ENCODE measurements at regions not wholly inside any gene's neighbourhood (a gene's known extent, or its start where the extent isn't known, plus 50 kb on each side); places are given as distances from the start of the nearest gene placed in this dataset.
A peak's percentile ranks its signal among the peaks of the same experiment; 100 is the strongest.

DNA sequence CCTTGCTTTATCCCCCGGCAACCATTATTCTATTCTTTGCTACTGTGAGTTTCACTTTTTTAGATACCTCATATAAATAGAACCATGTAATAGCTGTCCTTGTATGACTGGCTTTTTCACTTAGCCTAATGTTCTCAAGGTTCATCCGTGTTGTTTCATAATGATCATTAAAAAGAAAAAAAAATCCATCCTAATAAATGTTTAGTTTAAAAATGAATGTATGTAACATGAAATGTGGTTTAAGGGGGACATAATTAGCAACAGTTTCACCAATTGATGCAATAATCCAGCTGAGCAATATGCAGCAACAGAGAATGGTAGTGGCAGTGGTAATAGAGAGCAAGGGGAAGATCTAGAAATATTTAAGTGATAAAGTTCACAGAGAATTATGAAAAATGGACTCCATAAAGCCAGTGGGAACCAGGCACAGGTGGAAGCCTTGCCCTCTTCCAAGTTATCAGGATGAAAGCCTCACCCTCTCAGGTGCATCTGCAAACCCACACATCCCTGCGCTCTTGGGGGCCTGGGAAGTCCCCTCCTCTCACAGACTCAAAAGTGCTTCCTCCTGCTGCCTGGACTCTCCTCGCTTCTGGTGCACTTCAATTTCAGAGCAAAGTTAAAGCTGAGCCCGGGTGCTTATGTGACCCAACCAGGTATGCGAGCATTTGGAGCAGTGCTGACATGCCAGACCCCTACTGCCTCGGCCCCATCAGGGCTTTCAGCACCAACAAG is 1403.3 kb upstream of the SLC39A10 start:
- DNase-seq (ENCODE audit: low read depth in 2 of 3, low spot score in 2 of 3) = no peak

DNA sequence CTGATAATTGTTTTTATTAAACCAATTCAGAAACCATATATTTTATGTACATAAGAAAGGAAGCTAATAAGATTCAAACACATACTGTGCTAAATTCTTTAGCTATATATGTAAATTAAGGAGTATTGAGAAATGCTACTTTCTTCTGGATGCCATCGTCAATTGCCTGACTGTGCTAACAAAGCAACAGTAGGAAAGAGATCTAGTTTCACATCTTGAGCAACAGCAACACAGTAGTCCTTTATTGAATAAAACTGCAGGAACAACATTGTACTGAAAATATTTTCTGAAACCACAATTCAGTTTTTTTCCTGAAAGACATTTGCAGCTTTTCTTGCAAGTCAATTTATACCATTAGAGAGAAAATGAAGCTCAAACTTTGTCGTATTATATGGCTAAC is 1404.9 kb upstream of the SLC39A10 start:
- DNase-seq (ENCODE audit: low read depth in 2 of 3, low spot score in 2 of 3) = no peak

DNA sequence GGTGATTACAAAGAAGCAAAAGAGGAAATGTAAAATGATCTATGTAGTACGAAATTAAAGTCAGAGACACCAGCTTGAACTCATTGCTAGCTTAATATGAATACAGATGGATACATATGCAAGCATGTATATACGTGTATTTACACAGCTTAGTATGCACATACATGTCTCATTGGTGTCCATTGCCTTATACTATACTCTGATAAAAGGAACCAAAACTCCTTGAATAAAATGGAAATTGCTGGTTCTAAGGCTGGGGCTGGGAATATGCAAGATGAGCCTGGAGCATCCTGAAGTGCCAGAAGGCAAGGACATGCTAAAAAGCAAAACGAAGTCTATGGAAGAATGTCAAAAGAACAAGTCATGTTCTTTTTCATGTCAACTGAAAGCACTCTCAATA is 1424.4 kb upstream of the SLC39A10 start:
- DNase-seq (ENCODE audit: low read depth in 2 of 3, low spot score in 2 of 3) = no peak

DNA sequence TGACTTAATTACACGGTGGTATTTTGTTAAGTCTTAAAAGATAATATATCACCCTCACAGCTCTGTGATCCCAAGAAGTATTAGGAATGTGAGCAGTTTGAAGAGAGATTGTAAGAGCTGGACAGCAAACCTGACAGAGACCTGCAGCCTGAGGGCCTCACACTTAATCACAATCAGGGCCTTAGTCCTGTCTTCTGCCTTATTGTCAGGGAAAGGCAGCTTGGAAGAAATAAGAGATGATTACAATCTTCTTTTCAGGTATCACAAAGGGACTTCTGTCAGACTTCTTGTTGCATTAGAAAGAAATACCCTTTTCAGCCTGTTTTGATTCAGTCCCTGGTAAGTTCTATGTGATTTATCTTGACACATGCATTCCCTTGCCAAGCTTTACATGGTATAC is 1433.8 kb upstream of the SLC39A10 start:
- no peak for DNase-seq (ENCODE audit: low read depth in 2 of 3, low spot score in 2 of 3)

DNA sequence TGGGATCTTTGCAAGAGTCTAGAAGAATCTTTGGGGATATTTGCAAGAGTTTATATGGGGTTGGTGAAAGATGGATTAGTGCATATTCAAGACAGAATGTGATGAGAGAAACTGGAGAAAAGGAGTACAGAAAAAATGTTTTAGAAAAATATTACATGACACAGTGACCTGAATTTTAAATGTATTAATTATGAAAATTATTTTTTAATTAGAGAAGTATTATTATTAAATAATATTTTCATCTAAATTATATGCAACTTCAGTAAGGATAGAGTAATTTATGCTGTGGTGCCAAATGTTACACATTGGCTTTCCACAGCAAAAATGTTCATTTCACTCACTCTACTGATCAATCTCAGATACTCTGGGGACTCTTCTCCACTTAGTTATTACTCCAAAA is 1442.8 kb upstream of the SLC39A10 start:
- DNase-seq (ENCODE audit: low read depth in 2 of 3, low spot score in 2 of 3) = no peak

DNA sequence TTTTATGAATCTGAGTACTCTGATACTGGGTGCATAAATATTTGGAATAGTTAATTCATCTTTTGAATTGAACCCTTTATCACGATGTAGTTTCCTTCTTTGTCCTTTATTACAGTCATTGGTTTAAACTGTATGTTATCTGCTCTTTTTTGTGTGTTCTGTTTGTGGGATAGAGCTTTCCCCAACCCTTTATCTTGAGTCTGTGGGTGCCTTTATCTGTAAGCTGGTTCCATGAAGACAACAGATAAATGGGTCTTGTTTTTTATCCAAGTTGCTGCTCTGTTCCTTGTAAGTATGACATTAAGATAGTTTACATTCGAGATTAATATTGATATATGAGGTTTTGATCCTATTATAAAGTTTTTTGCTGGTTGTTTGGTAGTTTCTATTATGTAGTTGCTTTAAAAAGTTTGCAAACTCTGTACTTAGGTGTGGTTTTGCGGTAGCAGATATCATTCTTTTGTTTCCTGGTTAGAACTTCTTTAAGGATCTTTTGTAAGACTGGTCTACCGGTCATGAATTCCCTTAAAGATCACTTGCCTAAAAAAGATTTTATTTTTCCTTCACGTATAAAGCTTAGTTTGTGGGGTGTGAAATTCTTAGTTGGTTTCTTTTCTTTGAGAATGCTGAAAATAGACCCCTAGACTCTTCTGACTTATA is 1451.3 kb upstream of the SLC39A10 start:
- no peak for DNase-seq (ENCODE audit: low read depth in 2 of 3, low spot score in 2 of 3)

DNA sequence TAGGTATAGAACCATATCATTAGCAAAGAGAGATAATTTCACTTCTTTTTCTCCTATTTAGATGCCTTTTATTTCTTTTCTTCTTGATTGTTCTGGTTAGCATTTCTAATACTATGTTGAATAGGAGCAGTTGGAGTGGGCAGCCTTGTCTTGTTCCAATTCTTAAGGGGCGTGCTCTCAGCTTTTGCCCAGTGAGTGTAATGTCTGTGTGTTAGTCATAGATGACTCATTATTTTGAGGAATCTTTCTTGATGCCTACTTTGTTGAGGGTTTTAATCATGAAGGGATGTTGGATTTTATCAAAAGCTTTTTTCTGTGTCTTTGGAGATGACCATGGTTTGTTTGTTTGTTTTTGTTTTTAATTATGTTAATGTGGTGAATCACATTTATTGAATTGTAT is 1453.1 kb upstream of the SLC39A10 start:
- DNase-seq (ENCODE audit: low read depth in 2 of 3, low spot score in 2 of 3) = no peak

DNA sequence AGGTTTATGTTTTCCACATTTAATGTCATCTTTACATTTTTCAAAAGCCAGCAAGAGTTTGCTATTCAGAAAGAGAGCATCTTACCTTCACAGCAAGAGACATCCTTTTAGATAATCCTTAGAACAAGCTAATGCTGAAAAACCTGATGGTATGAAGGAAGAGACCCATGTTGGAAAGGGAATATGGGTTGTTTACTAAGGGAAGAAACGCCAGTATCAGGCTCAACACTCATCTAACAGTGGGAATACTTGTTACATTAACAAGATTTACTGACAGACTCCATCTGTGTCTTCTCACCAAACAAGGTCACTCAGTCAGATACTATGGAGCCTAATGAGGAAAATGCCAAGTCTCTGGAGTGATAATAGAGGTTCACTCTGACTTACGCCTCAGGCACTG is 1474.1 kb upstream of the SLC39A10 start:
- DNase-seq (ENCODE audit: low read depth in 2 of 3, low spot score in 2 of 3) = no peak

DNA sequence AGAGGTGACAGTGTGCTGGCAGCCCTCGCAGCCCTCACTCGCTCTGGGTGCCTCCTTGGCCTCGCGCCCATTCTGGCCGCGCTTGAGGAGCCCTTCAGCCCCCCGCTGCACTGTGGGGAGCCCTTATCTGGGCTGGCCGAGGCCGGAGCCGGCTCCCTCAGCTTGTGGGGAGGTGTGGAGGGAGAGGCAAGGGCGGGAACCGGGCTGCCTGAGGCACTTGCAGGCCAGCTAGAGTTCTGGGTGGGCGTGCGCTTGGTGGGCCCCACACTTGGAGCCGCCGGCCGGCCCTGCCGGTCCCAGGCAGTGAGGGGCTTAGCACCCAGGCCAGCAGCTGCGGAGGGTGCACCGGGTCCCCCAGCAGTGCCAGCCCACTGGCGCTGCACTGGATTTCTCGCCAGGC is 1480.9 kb upstream of the SLC39A10 start:
- no peak for DNase-seq (ENCODE audit: low read depth in 2 of 3, low spot score in 2 of 3)

DNA sequence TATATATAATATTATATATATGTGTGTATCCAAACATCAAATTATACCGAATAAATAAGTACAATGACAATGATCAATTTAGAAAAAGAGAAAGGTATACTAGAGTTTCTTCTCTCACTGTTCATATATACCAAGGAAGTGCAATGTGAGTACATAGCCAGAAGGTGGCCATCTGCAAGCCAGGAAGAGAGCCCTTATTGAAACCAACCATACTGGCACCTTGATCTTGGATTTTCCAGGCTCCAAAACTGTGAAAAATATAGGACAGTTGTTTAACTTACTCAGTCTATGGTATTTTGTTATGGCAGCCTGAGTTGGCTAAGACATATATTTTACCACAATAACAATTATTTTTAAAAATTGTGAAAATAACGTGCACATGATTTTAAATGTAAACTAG is 1490.2 kb upstream of the SLC39A10 start:
- peak in 2 of 3 donors; percentile 11 to 29 for DNase-seq (ENCODE audit: low read depth in 2 of 3, low spot score in 2 of 3)

DNA sequence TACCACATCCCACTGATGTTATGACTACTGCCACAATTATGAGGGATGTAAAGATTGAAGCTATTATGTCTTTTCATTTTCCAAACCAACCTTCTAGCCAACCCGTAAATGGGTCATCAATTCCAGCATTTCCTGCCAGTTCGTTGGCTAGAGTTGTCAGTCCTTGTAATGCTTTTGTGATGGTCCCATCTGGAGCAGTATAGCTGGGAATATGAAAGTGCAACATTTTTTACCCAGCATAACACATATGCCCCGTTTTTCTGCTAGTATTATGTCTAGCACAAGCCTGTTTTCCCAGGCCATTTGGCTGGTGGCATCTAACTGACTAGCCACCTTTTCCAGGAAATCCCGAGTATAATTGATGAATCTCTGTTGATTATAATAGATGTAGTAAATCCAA is 1501.6 kb upstream of the SLC39A10 start:
- no peak for DNase-seq (ENCODE audit: low read depth in 2 of 3, low spot score in 2 of 3)

DNA sequence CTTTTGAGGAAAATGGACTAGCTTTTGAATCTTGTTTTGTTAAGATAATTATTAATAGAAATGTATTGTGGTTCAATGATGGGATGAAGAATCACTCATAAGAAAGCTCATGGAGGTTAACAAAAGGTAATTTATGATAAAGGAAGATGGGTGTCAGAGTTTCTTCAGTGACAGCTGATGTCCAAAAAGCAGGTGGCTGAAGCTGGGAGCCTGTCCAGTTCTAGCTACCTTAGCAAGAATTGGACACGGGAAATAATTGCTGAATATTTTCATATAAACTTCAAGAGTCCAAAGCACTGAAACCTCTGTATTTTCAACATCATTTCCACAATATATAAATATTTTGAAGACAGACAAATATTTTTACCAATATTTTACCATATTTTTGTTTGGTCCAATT is 1505.8 kb upstream of the SLC39A10 start:
- DNase-seq (ENCODE audit: low read depth in 2 of 3, low spot score in 2 of 3) = no peak

DNA sequence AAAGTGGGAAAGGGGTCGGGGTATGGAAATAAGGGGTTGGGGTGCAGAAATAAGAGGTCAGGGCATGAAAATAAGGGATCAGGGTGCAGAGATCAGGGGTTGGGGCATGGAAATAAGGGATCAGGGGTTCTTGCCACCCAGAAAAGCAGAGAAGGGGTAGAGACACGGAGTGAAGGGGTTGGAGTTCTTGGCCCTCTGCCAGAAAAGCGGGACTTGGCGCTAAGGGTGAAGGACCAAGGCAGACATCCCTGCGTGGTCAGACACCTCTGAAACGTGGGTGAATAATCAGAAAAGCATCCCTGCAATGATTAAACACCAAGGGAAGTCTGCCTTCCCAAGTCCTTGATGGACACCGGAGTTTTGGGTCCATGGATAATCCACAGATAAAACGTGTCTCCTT is 1521.6 kb upstream of the SLC39A10 start:
- no peak for DNase-seq (ENCODE audit: low read depth in 2 of 3, low spot score in 2 of 3)

DNA sequence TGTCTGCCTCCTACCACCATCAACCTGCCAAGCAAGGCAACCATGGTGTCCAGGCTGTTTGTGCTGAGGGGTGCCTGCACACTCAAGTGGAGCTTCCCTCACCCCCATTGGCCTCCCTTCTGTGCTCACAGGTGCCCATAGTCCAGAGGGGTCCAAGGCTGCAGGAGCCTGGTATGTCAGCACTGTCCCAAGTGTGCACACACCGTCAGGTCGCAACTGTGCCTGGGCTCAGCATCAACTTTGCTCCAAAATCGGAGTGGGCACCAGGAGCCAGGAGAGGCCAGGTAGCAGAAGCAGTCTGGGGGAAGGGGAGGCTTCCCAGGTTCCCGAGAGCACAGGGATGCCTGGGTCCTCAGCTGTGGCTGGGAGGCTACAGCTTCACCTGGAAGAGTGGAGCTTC is 1528.2 kb upstream of the SLC39A10 start:
- no peak for DNase-seq (ENCODE audit: low read depth in 2 of 3, low spot score in 2 of 3)

DNA sequence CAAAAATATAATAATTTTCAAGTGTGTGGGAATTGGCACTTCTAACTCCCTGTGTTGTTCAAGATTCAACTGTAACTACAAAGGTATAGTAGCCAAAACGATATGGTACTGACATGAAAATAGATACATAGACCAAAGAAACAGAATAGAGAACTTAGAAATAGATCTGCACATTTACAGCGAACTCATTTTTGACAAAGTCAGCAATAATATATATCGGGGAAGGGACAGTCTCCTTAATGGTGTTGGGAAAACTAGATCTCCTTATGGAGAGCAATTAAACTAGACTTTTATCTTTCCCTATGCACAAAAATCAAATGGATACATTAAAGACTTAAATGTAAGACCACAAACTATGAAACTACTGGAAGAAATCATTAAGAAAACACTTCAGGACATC is 1530.6 kb upstream of the SLC39A10 start:
- no peak for DNase-seq (ENCODE audit: low read depth in 2 of 3, low spot score in 2 of 3)

DNA sequence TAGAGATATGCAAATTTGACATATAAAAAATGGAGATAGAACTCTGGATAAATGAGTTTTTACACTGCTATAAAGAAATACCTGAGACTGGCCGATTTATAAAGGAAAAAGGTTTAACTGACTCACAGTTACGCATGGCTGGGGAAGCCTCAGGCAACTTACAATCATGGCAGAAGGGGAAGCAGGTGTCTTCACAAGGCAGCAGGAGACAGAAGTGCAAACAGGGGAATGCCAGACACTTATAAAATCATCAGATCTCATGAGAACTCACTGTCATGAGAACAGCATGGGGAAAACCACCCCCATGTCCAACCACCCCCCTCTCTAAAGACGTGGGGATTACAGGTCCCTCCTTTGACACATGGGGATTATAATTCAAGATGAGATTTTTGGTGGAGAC is 1540.2 kb upstream of the SLC39A10 start:
- DNase-seq (ENCODE audit: low read depth in 2 of 3, low spot score in 2 of 3) = no peak

DNA sequence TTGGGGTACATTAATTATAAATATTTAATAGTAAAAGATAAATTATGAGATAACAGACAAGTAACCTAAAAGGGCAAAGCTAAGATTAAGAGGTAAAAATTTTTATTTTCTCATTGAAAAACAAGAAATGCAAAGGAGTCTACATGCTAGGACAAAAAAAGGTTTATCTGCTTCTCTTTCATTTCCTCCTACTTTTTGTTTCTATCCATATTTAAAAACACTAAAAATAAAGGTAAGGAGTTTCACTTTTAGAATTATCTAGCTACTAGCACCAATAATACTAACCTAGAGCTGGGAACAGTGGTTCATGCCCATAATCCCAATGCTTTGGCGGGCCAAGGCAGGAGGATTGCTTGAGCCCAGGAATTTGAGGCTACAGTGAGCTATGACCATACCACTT is 1551.7 kb upstream of the SLC39A10 start:
- no peak for DNase-seq (ENCODE audit: low read depth in 2 of 3, low spot score in 2 of 3)

DNA sequence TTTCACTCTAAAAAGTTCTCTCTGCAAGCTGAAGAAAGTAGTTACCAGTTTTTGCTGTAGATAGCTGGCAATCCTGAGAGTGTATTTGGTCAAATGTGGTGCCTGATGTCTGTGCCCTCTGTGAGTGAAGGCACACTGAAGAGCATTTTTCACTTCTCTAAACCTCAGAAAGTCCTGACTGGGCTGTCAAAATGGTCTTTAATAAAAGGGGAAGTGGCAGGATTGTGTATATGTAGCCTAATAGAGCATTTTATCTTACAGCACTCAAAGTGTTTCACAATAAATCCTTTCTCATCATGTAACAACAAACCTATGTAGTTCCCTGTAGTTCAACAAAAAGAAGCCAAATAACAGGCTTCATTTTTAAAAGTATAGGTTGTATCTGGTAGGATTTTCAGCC is 1552.3 kb upstream of the SLC39A10 start:
- peak in 2 of 3 donors; percentile 9 to 74 for DNase-seq (ENCODE audit: low read depth in 2 of 3, low spot score in 2 of 3)

DNA sequence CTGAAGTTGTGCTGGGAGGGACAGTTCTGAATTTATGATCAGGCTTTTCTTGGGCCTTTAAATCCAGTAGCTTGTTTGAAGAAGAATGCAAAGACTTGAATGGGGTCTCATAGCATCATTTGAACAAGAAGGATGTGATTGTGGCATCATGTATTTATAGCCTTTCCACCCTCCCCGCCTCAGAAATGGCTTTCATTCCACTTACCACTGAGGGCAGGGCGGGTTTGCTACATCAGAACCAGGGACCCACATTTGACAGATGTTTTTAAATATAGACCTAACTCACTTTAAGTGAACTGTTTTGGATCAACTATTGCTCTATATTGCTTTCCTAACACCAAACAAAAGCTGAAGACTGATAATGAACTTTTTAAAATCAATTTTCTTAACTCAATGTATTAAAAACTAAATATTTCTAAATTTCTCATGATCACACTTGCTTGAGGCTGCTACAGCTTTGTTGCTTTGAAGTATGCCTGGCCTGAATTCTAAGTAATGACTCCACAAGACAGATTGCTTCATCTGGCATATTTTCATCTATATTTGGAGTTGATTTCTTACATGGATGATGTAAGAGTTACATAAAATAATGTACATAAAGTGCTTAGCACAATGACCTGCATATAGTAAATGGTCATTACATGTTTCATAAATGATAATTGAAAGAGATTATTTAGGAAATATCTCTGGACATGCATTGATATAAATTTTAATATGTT is 1552.9 kb upstream of the SLC39A10 start:
- DNase-seq (ENCODE audit: low read depth in 2 of 3, low spot score in 2 of 3) = no peak

DNA sequence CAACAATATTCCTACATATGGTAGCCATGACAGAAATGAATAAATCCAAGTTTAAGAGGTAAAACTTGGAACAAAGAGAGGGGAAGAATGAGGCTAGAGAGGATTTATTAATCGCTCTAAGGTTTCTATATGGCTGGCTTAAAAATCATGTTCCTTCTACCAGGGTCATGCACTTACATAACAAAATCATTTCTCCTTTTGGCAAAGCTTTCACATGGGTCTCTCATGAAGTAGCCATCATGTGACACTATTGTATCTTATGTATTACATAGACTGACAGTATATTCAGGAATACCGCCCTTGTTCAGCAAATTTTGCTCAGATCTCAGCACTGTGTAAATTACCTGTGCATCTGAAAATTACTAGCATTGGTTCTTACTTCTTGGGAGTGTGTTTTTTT is 1554.5 kb upstream of the SLC39A10 start:
- no peak for DNase-seq (ENCODE audit: low read depth in 2 of 3, low spot score in 2 of 3)

DNA sequence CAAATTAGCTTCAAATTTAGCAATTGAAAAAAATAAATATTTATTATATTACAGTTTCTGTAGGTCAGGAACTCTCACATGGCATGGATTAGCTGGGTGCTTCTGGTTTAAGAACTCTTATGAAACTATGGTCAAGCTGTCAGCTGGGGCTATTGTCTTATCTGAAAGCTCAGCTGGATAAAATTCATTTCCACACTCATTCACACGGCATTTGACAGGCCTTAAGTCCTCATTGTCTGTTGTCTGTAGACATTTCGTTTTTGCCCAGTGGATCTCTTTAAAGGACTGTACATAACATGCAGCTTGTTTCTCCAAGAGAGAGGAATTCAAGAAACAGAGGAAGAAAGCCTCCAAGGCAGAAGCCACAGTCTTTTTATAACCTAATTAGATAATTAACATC is 1556.8 kb upstream of the SLC39A10 start:
- DNase-seq (ENCODE audit: low read depth in 2 of 3, low spot score in 2 of 3) = no peak

DNA sequence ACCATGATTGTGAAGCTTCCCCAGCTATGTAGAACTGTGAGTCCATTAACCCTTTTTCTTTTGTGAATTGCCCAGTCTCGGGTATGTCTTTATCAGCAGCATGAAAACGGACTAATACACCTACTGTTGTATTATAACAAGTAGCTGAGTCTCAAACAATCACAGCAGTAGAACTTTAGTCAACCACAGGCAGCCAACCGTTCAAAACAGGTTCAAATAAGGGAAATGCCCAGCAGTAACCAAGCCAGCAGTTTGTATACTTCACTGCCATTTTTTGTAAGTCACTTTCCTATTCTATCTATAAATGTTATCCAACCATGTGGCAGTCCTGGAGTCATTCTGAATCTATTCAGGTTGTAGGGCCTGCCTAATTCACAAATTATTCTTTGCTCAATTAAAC is 1560.6 kb upstream of the SLC39A10 start:
- DNase-seq (ENCODE audit: low read depth in 2 of 3, low spot score in 2 of 3) = no peak
